H9 (cell line): ENCODE measurements at regions not wholly inside any gene's neighbourhood (a gene's known extent, or its start where the extent isn't known, plus 50 kb on each side); places are given as distances from the start of the nearest gene placed in this dataset.

Experiments
- DNase-seq: peaks from one replicate; pipeline ENCODE4 v3.0.0-alpha.2; 2017
- H2AFZ ChIP-seq: one replicate; pipeline ENCODE4 v1.6.1; 2013; ENCODE audit warnings: mild to moderate bottlenecking, low read length, control low read depth, moderate library complexity
- H2AK5ac ChIP-seq: 2 replicates; pipeline ENCODE4 v1.6.1; 2013; ENCODE audit warnings: low read length, control low read depth, mixed read lengths; ENCODE audit not compliant: insufficient read length
- H2BK120ac ChIP-seq: one replicate; pipeline ENCODE4 v1.6.1; 2013; ENCODE audit warnings: low read depth, mild to moderate bottlenecking, low read length, control low read depth, inconsistent platforms; ENCODE audit not compliant: poor library complexity, severe bottlenecking
- H2BK12ac ChIP-seq: 2 replicates; pipeline ENCODE4 v1.6.1; 2013; ENCODE audit warnings: low read length, control low read depth, mixed read lengths, low read depth; ENCODE audit not compliant: insufficient read length
- H2BK15ac ChIP-seq: 2 replicates; pipeline ENCODE4 v1.6.1; 2013; ENCODE audit warnings: low read depth, low read length, control low read depth
- H2BK20ac ChIP-seq: one replicate; pipeline ENCODE4 v1.6.1; 2013; ENCODE audit warnings: low read depth, mild to moderate bottlenecking, low read length, control low read depth, inconsistent platforms; ENCODE audit not compliant: poor library complexity, severe bottlenecking
- H2BK5ac ChIP-seq: 2 replicates; pipeline ENCODE4 v1.6.1; 2013; ENCODE audit warnings: low read length, control low read depth, mixed read lengths; ENCODE audit not compliant: insufficient read length
- H3K14ac ChIP-seq: 2 replicates; pipeline ENCODE4 v1.6.1; 2013; ENCODE audit warnings: low read length, control low read depth; ENCODE audit not compliant: insufficient read depth
- H3K18ac ChIP-seq: 2 replicates; pipeline ENCODE4 v1.6.1; 2013; ENCODE audit warnings: low read depth, mild to moderate bottlenecking, mixed read lengths, low read length, control low read depth; ENCODE audit not compliant: insufficient read length
- H3K23ac ChIP-seq: 2 replicates; pipeline ENCODE4 v1.6.1; 2013; ENCODE audit warnings: low read length, control low read depth, mixed read lengths, low read depth; ENCODE audit not compliant: insufficient read length
- H3K23me2 ChIP-seq: 2 replicates; pipeline ENCODE4 v1.6.1; 2013; ENCODE audit warnings: low read depth, mild to moderate bottlenecking, mixed read lengths, low read length, control low read depth; ENCODE audit not compliant: insufficient read length, poor library complexity, severe bottlenecking
- H3K27ac ChIP-seq: 2 replicates; pipeline ENCODE4 v1.5.1; 2013; ENCODE audit warnings: low read length, control low read depth, mixed read lengths, low read depth; ENCODE audit not compliant: insufficient read length
- H3K27me3 ChIP-seq: 2 replicates; pipeline ENCODE4 v1.6.1; 2013; ENCODE audit warnings: low read length, control low read depth, inconsistent platforms; ENCODE audit not compliant: insufficient read depth
- H3K4ac ChIP-seq: 2 replicates; pipeline ENCODE4 v1.6.1; 2013; ENCODE audit warnings: low read depth, mild to moderate bottlenecking, control low read depth, inconsistent platforms, low read length, moderate library complexity
- H3K4me1 ChIP-seq: 2 replicates; pipeline ENCODE4 v1.6.1; 2013; ENCODE audit warnings: low read length, control low read depth, inconsistent platforms; ENCODE audit not compliant: insufficient read depth
- H3K4me2 ChIP-seq: 2 replicates; pipeline ENCODE4 v1.6.1; 2013; ENCODE audit warnings: low read length, control low read depth, mixed read lengths; ENCODE audit not compliant: insufficient read length, insufficient read depth
- H3K56ac ChIP-seq: 2 replicates; pipeline ENCODE4 v1.6.1; 2013; ENCODE audit warnings: low read depth, mild to moderate bottlenecking, mixed read lengths, low read length, control low read depth; ENCODE audit not compliant: insufficient read length
- H3K79me1 ChIP-seq: 2 replicates; pipeline ENCODE4 v1.6.1; 2013; ENCODE audit warnings: low read depth, mild to moderate bottlenecking, moderate library complexity, low read length, control low read depth, inconsistent platforms; ENCODE audit not compliant: insufficient read depth, poor library complexity, severe bottlenecking
- H3K79me2 ChIP-seq: 2 replicates; pipeline ENCODE4 v1.6.1; 2013; ENCODE audit warnings: low read length, control low read depth, inconsistent platforms; ENCODE audit not compliant: insufficient read depth
- H3K9ac ChIP-seq: 2 replicates; pipeline ENCODE4 v1.6.1; 2013; ENCODE audit warnings: low read length, control low read depth, mixed read lengths; ENCODE audit not compliant: insufficient read length; ENCODE audit errors: extremely low read depth
- H3K9me3 ChIP-seq: one replicate; pipeline ENCODE4 v1.6.1; 2013; ENCODE audit warnings: low read depth, low read length, inconsistent platforms; ENCODE audit not compliant: control insufficient read depth
- H3T11ph ChIP-seq: one replicate; pipeline ENCODE4 v1.6.1; 2013; ENCODE audit warnings: mild to moderate bottlenecking, low read length, control low read depth, inconsistent platforms
- H4K20me1 ChIP-seq: one replicate; pipeline ENCODE4 v1.6.1; 2013; ENCODE audit not compliant: control insufficient read depth, insufficient read length, insufficient read depth
- H4K5ac ChIP-seq: 2 replicates; pipeline ENCODE4 v1.6.1; 2013; ENCODE audit warnings: low read depth, mild to moderate bottlenecking, mixed read lengths, low read length, control low read depth; ENCODE audit not compliant: insufficient read length
- H4K8ac ChIP-seq: replicated peaks from 2 replicates; pipeline ENCODE4 v1.6.1; 2013; ENCODE audit warnings: low read length, control low read depth, mixed read lengths, low read depth; ENCODE audit not compliant: insufficient read length
- H4K91ac ChIP-seq: 2 replicates; pipeline ENCODE4 v1.6.1; 2013; ENCODE audit warnings: low read depth, mild to moderate bottlenecking, moderate library complexity, mixed read lengths, low read length, control low read depth; ENCODE audit not compliant: insufficient read length
- H3K27ac Mint-ChIP-seq, 3 experiments: 2 replicates in 2 of 3; 3 replicates in 1 of 3; pipeline ENCODE4 v1.8.0; 2020 to 2021; ENCODE audit warnings: mixed read lengths in 3 of 3, mild to moderate bottlenecking in 1 of 3, moderate library complexity in 1 of 3
- H3K27me3 Mint-ChIP-seq: 2 replicates; pipeline ENCODE4 v1.8.0; 2021; ENCODE audit warnings: low read depth, mild to moderate bottlenecking, moderate library complexity, mixed read lengths
- H3K36me3 Mint-ChIP-seq, 3 experiments: 2 replicates in 2 of 3; 3 replicates in 1 of 3; pipeline ENCODE4 v1.8.0; 2020 to 2021; ENCODE audit warnings: low read depth in 3 of 3, mixed read lengths in 3 of 3; ENCODE audit not compliant: insufficient read depth in 1 of 3
- H3K4me1 Mint-ChIP-seq, 2 experiments: 2 replicates each; pipeline ENCODE4 v1.8.0; 2020; ENCODE audit warnings: mixed read lengths in 2 of 2
- H3K4me3 Mint-ChIP-seq, 2 experiments: 2 replicates in 1 of 2; 3 replicates in 1 of 2; pipeline ENCODE4 v1.8.0; 2020 to 2021; ENCODE audit warnings: mild to moderate bottlenecking in 2 of 2, mixed read lengths in 2 of 2, moderate library complexity in 1 of 2
- H3K9me3 Mint-ChIP-seq, 2 experiments: 2 replicates in 1 of 2; 3 replicates in 1 of 2; pipeline ENCODE4 v1.8.0; 2020; ENCODE audit warnings: mild to moderate bottlenecking in 2 of 2, mixed read lengths in 2 of 2, moderate library complexity in 1 of 2
- CTCF ChIP-seq: fragments of 200-600 bp; sonication (generic); conservative IDR thresholded peaks from 3 replicates; pipeline ENCODE4 v1.8.0; 2021; ENCODE audit warnings: antibody characterized with exemption, mild to moderate bottlenecking
- WGBS: extraction: QIAGEN DNeasy Blood & Tissue Kit; methylation state at CpG from one replicate; pipeline ENCODE4 v1.1.7; 2013; ENCODE audit warnings: missing lambda C conversion rate, low lambda C conversion rate, mixed read lengths; ENCODE audit not compliant: insufficient read length; ENCODE audit errors: extremely low coverage; 5-methylcytosine and 5-hydroxymethylcytosine counted together

- Histone ChIP-seq H4K20me1 (no peaks in the 10 kb centered on the region), H4K91ac (no peak overlapping the region), H2BK15ac (no peak overlapping the region), H3K4me1 (peaks cover 3% of the 10 kb centered on the region; the same call in 1 of the 2 replicates), H3K79me2 (no peaks in the 10 kb centered on the region), H4K8ac (no peak overlapping the region), H2BK5ac (no peak overlapping the region), H4K5ac (no peak overlapping the region), H2BK120ac (no peak overlapping the region), H3K79me1 (no peaks in the 10 kb centered on the region), H2AFZ (no peak overlapping the region), H3T11ph (no peak overlapping the region), H3K18ac (no peak overlapping the region), H3K23ac (no peak overlapping the region), H3K4ac (no peak overlapping the region), H3K9me3 (no peaks in the 10 kb centered on the region), H2AK5ac (no peak overlapping the region), H2BK12ac (no peak overlapping the region), H3K27me3 (no peaks in the 10 kb centered on the region), H2BK20ac (no peak overlapping the region), H3K27ac (no peak overlapping the region), H3K14ac (no peak overlapping the region), H3K9ac (no peak overlapping the region), H3K23me2 (no peaks in the 10 kb centered on the region), H3K56ac (no peak overlapping the region), H3K4me2 (no peak overlapping the region)
- peaks cover 0 to 3% of the 10 kb centered on the region in 2 experiments; a peak in 3 of 5 replicates for H3K9me3 Mint-ChIP-seq
- peaks cover 9 to 10% of the 10 kb centered on the region in 2 experiments for H3K4me1 Mint-ChIP-seq
- no peak for TF ChIP-seq CTCF
- no peak overlapping the region for H3K4me3 Mint-ChIP-seq
- H3K27ac Mint-ChIP-seq: no peak overlapping the region
- H3K36me3 Mint-ChIP-seq: no peaks in the 10 kb centered on the region
- WGBS: no CpG with 5 or more reads among the region's 9 CpGs
- no peak for DNase-seq
- no peaks in the 10 kb centered on the region for H3K27me3 Mint-ChIP-seq
These were observed 888.0 kb upstream of the PTPRD start for GRCh38 chr9:11500780-11501179.
